M059J (cell line): ENCODE measurements at regions not wholly inside any gene's neighbourhood (a gene's known extent, or its start where the extent isn't known, plus 50 kb on each side); places are given as distances from the start of the nearest gene placed in this dataset.

Source experiments
- DNase-seq: peaks from one replicate; pipeline ENCODE4 v3.0.0-alpha.2; 2012; ENCODE audit warnings: low read depth

- DNase-seq, result no peak
Observed at GRCh38 chr6:128827675-128828464, 55.1 kb upstream of the LAMA2 start.

GRCh38 chr6:128826606-128827005, 56.3 kb upstream of the LAMA2 start:
- no peak for DNase-seq

GRCh38 chr6:128822271-128822670, 60.7 kb upstream of the LAMA2 start:
- DNase-seq, result peak; percentile 61

GRCh38 chr6:128821116-128821515, 61.8 kb upstream of the LAMA2 start:
- no peak for DNase-seq

- no peak for DNase-seq
Observed at GRCh38 chr6:128808856-128809255, 74.1 kb upstream of the LAMA2 start.

- peak; percentile 47 for DNase-seq
Observed at GRCh38 chr6:128807577-128807976, 75.4 kb upstream of the LAMA2 start.

- DNase-seq, result peak; percentile 13
Observed at GRCh38 chr6:128806261-128806660, 76.7 kb upstream of the LAMA2 start.

- DNase-seq, result peak; percentile 57
Observed at GRCh38 chr6:128803911-128804310, 79.0 kb upstream of the LAMA2 start.

GRCh38 chr6:128801621-128802020, 81.3 kb upstream of the LAMA2 start:
- DNase-seq, result no peak

GRCh38 chr6:128784266-128784665, 98.7 kb upstream of the LAMA2 start:
- no peak for DNase-seq

- DNase-seq, result no peak
Observed at GRCh38 chr6:128768187-128768586, 114.8 kb upstream of the LAMA2 start.

GRCh38 chr6:128767705-128768104, 115.2 kb upstream of the LAMA2 start:
- DNase-seq, result no peak

GRCh38 chr6:128767150-128767549, 115.8 kb upstream of the LAMA2 start:
- no peak for DNase-seq

GRCh38 chr6:128763599-128764300, 119.2 kb upstream of the LAMA2 start:
- DNase-seq, result no peak

- DNase-seq, result no peak
Observed at GRCh38 chr6:128759901-128760300, 123.0 kb upstream of the LAMA2 start.

- DNase-seq, result no peak
Observed at GRCh38 chr6:128759447-128759846, 123.5 kb upstream of the LAMA2 start.

GRCh38 chr6:128757961-128758360, 125.0 kb upstream of the LAMA2 start:
- DNase-seq, result no peak

- DNase-seq, result no peak
Observed at GRCh38 chr6:128754658-128755256, 128.2 kb upstream of the LAMA2 start.

- DNase-seq, result no peak
Observed at GRCh38 chr6:128743974-128744765, 138.8 kb upstream of the LAMA2 start.

- no peak for DNase-seq
Observed at GRCh38 chr6:128742900-128743299, 140.0 kb upstream of the LAMA2 start.

GRCh38 chr6:128740951-128741350, 142.0 kb upstream of the LAMA2 start:
- no peak for DNase-seq

GRCh38 chr6:128739112-128739511, 143.8 kb upstream of the LAMA2 start:
- DNase-seq, result no peak
